HEK293 (cell line): ENCODE measurements at regions not wholly inside any gene's neighbourhood (a gene's known extent, or its start where the extent isn't known, plus 50 kb on each side); places are given as distances from the start of the nearest gene placed in this dataset.

ENCODE experiments used
- CTCF ChIA-PET: fragments of 350-600 bp; formaldehyde crosslinking; extraction: SDS; loops from one replicate; lab custom pipeline; 2021; ENCODE audit warnings: antibody characterized with exemption; lab: Yijun Ruan, JAX
- POLR2A ChIA-PET: fragments of 300-600 bp; formaldehyde crosslinking; extraction: SDS; loops from one replicate; lab custom pipeline; 2020; ENCODE audit warnings: antibody characterized with exemption, inconsistent platforms; lab: Yijun Ruan, JAX
- H3K27ac ChIP-seq: fragments of 200-500 bp; sonication (Bioruptor generic); 2 replicates; pipeline ENCODE4 v1.5.1; 2014; ENCODE audit warnings: low read depth, low read length, control low read depth, inconsistent platforms; ENCODE audit errors: extremely low read depth
- H3K36me3 ChIP-seq, 2 experiments: fragments of 200-500 bp in 1 of 2; sonication (Bioruptor generic) in 1 of 2; 1 replicate in 1 of 2; 2 replicates in 1 of 2; pipeline ENCODE4 v1.5.1; 2014 to 2017; ENCODE audit warnings: inconsistent platforms in 2 of 2, low read length in 2 of 2; ENCODE audit not compliant: control insufficient read depth in 2 of 2, insufficient read depth in 1 of 2
- H3K4me1 ChIP-seq: fragments of 200-500 bp; sonication (Bioruptor generic); 2 replicates; pipeline ENCODE4 v1.5.1; 2014; ENCODE audit warnings: mild to moderate bottlenecking, low read length, inconsistent platforms; ENCODE audit not compliant: control insufficient read depth, insufficient read depth
- H3K4me3 ChIP-seq: 2 replicates; pipeline ENCODE4 v1.5.1; 2011; ENCODE audit warnings: low read depth, mild to moderate bottlenecking, control low read depth, low read length, moderate library complexity
- H3K9me3 ChIP-seq: fragments of 200-500 bp; sonication (Bioruptor generic); 2 replicates; pipeline ENCODE4 v1.5.1; 2014; ENCODE audit warnings: low read depth, low read length, inconsistent platforms; ENCODE audit not compliant: control insufficient read depth, insufficient read depth
- FEZF1 ChIP-seq: fragments of 450-650 bp; formaldehyde crosslinking; IDR thresholded peaks from 2 replicates; pipeline ENCODE4 v1.5.1; 2016; ENCODE audit warnings: missing biosample characterization, missing genetic modification characterization
- GLI2 ChIP-seq: fragments of 450-650 bp; formaldehyde crosslinking; IDR thresholded peaks from 2 replicates; pipeline ENCODE4; 2017; ENCODE audit warnings: missing biosample characterization, missing genetic modification characterization, low read depth, borderline replicate concordance
- GLI4 ChIP-seq: fragments of 450-650 bp; formaldehyde crosslinking; IDR thresholded peaks from 2 replicates; pipeline ENCODE4 v1.5.1; 2016; ENCODE audit warnings: missing biosample characterization, missing genetic modification characterization
- GLIS1 ChIP-seq: fragments of 450-650 bp; formaldehyde crosslinking; IDR thresholded peaks from 2 replicates; pipeline ENCODE4 v1.5.1; 2016; ENCODE audit warnings: missing biosample characterization, missing genetic modification characterization
- HOXA7 ChIP-seq: sonication (generic); formaldehyde crosslinking; IDR thresholded peaks from 2 replicates; pipeline ENCODE4 v1.8.1; 2022; ENCODE audit warnings: missing genetic modification reagents, borderline replicate concordance
- PATZ1 ChIP-seq: fragments of 450-650 bp; formaldehyde crosslinking; IDR thresholded peaks from 2 replicates; pipeline ENCODE4 v1.5.1; 2016; ENCODE audit warnings: missing biosample characterization, missing genetic modification characterization
- RBAK ChIP-seq: fragments of 450-650 bp; formaldehyde crosslinking; IDR thresholded peaks from 2 replicates; pipeline ENCODE4 v1.5.1; 2016; ENCODE audit warnings: missing biosample characterization, missing genetic modification characterization
- SCRT2 ChIP-seq: fragments of 450-650 bp; formaldehyde crosslinking; IDR thresholded peaks from 2 replicates; pipeline ENCODE4 v1.5.1; 2016; ENCODE audit warnings: missing biosample characterization, missing genetic modification characterization
- SETDB1 ChIP-seq: IDR thresholded peaks from one replicate; pipeline ENCODE4 v1.6.1; 2017; ENCODE audit warnings: mild to moderate bottlenecking, low read length, moderate library complexity, mixed read lengths; ENCODE audit not compliant: insufficient read length
- SP2 ChIP-seq: fragments of 450-650 bp; formaldehyde crosslinking; IDR thresholded peaks from 2 replicates; pipeline ENCODE4 v1.5.1; 2016; ENCODE audit warnings: missing biosample characterization, missing genetic modification characterization
- ZFP3 ChIP-seq: fragments of 450-650 bp; formaldehyde crosslinking; IDR thresholded peaks from 2 replicates; pipeline ENCODE4 v1.5.1; 2016; ENCODE audit warnings: low read depth, missing biosample characterization, missing genetic modification characterization
- ZNF10 ChIP-seq: fragments of 450-650 bp; formaldehyde crosslinking; IDR thresholded peaks from 2 replicates; pipeline ENCODE4 v1.5.1; 2017; ENCODE audit warnings: missing biosample characterization, missing genetic modification characterization
- ZNF121 ChIP-seq: fragments of 450-650 bp; formaldehyde crosslinking; IDR thresholded peaks from 2 replicates; pipeline ENCODE4 v1.5.1; 2016; ENCODE audit warnings: missing biosample characterization, missing genetic modification characterization
- ZNF202 ChIP-seq: fragments of 450-650 bp; formaldehyde crosslinking; IDR thresholded peaks from 2 replicates; pipeline ENCODE4 v1.5.1; 2016; ENCODE audit warnings: missing biosample characterization, missing genetic modification characterization, borderline replicate concordance
- ZNF23 ChIP-seq: fragments of 450-650 bp; formaldehyde crosslinking; IDR thresholded peaks from 2 replicates; pipeline ENCODE4 v1.5.1; 2016; ENCODE audit warnings: missing biosample characterization, missing genetic modification characterization, borderline replicate concordance
- ZNF280C ChIP-seq: fragments of 450-650 bp; formaldehyde crosslinking; IDR thresholded peaks from 2 replicates; pipeline ENCODE4 v1.5.1; 2016; ENCODE audit warnings: missing biosample characterization, missing genetic modification characterization
- ZNF354C ChIP-seq: fragments of 450-650 bp; formaldehyde crosslinking; IDR thresholded peaks from 2 replicates; pipeline ENCODE4 v1.5.1; 2016; ENCODE audit warnings: missing biosample characterization, missing genetic modification characterization, low read depth, borderline replicate concordance
- ZNF391 ChIP-seq: fragments of 450-650 bp; formaldehyde crosslinking; IDR thresholded peaks from 2 replicates; pipeline ENCODE4 v1.5.1; 2016; ENCODE audit warnings: low read depth, missing biosample characterization, missing genetic modification characterization, borderline replicate concordance
- ZNF423 ChIP-seq: fragments of 450-650 bp; formaldehyde crosslinking; IDR thresholded peaks from 2 replicates; pipeline ENCODE4 v1.5.1; 2016; ENCODE audit warnings: missing biosample characterization, missing genetic modification characterization
- ZNF513 ChIP-seq: fragments of 450-650 bp; IDR thresholded peaks from 2 replicates; pipeline ENCODE4 v1.5.1; 2018; ENCODE audit warnings: missing biosample characterization, missing genetic modification characterization
- ZNF530 ChIP-seq: fragments of 450-650 bp; formaldehyde crosslinking; IDR thresholded peaks from 2 replicates; pipeline ENCODE4 v1.5.1; 2016; ENCODE audit warnings: low read depth, missing biosample characterization, missing genetic modification characterization
- ZNF600 ChIP-seq: fragments of 450-650 bp; formaldehyde crosslinking; IDR thresholded peaks from 2 replicates; pipeline ENCODE4 v1.5.1; 2016; ENCODE audit warnings: missing biosample characterization, missing genetic modification characterization
- ZNF658 ChIP-seq: fragments of 450-650 bp; formaldehyde crosslinking; IDR thresholded peaks from 2 replicates; pipeline ENCODE4; 2016; ENCODE audit warnings: missing biosample characterization, missing genetic modification characterization
- ZNF692 ChIP-seq: fragments of 450-650 bp; formaldehyde crosslinking; IDR thresholded peaks from 2 replicates; pipeline ENCODE4 v1.5.1; 2016; ENCODE audit warnings: missing biosample characterization, missing genetic modification characterization

- Histone ChIP-seq H3K9me3 (no peaks in the 10 kb centered on the region), H3K27ac (no peak overlapping the region), H3K36me3 (no peaks in the 10 kb centered on the region), H3K4me1 (no peaks in the 10 kb centered on the region), H3K4me3 (no peak overlapping the region)
- ChIA-PET POLR2A (no interaction called here), CTCF (interaction anchor here (0.7 kb wide), 1 partner anchor 843 kb away, joined by 3 read pairs; no protein-coding TSS in a partner anchor)
- no peak for TF ChIP-seq FEZF1
- TF ChIP-seq ZNF423 (tag by site-specific recombination), result no peak
- no peak for TF ChIP-seq ZNF692 (tag by site-specific recombination)
- TF ChIP-seq GLI4 (tag by site-specific recombination), result no peak
- TF ChIP-seq ZNF530 (tag by site-specific recombination), result no peak
- no peak for TF ChIP-seq ZNF23
- no peak for TF ChIP-seq ZNF600
- TF ChIP-seq RBAK (tag by site-specific recombination), result no peak
- TF ChIP-seq ZNF10 (tag by site-specific recombination), result no peak
- TF ChIP-seq GLIS1 (tag by site-specific recombination), result no peak
- no peak for TF ChIP-seq PATZ1 (tag by site-specific recombination)
- no peak for TF ChIP-seq ZNF391
- no peak for TF ChIP-seq ZNF354C (tag by site-specific recombination)
- no peak for TF ChIP-seq HOXA7
These were observed 688.4 kb downstream of the HTR1B start for GRCh38 chr6:76774781-76775384.

GRCh38 chr6:76772951-76773350 lies 690.3 kb downstream of the HTR1B start:
- ChIA-PET CTCF (no interaction called here), POLR2A (no interaction called here)
- Histone ChIP-seq H3K27ac (no peak overlapping the region), H3K4me3 (no peak overlapping the region), H3K36me3 (no peaks in the 10 kb centered on the region), H3K4me1 (no peaks in the 10 kb centered on the region), H3K9me3 (no peaks in the 10 kb centered on the region)
- TF ChIP-seq GLI2 (tag by site-specific recombination) (no peak), ZNF202 (tag by site-specific recombination) (no peak), SETDB1 (no peak), ZNF280C (no peak), ZNF121 (tag by site-specific recombination) (no peak), SP2 (no peak), ZNF658 (tag by site-specific recombination) (no peak), ZFP3 (tag by site-specific recombination) (no peak), GLIS1 (tag by site-specific recombination) (no peak), ZNF513 (tag by site-specific recombination) (no peak), SCRT2 (tag by site-specific recombination) (no peak), FEZF1 (no peak)
- TF ChIP-seq, all 188 proteins: peak for 0
